ENCODE measurements at regions not wholly inside any gene's neighbourhood (a gene's known extent, or its start where the extent isn't known, plus 50 kb on each side); places are given as distances from the start of the nearest gene placed in this dataset.
A peak's percentile ranks its signal among the peaks of the same experiment; 100 is the strongest.

DNA sequence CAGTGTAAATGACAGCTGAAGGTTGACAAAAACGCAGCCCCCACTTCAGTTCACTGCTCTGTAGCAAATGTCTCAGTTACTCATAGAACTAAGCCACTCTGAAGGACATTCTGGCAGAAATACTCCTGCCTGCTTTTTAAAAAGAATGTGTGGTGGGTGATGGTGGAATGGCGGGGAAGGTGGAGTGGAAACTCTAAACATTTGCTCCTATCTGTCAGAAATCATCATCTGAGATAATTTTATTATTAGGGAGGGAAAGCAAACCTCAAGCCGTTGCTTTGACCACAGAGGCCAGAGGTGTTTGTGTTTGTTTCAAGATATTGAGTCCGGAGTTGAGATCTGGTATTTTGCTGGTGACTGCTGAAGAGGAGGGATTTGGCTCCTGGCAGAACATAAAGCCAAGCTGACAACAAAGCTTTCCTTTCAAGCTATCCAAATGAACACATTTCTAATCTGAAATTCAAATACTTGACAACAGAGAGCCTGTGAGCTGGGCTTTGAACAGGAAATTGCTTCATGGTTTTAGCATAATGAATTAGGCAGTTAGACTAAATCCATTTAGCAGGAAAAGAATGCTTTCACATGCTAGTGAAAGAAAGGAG lies 362.7 kb downstream of the CSNK1G3 start:
- Histone ChIP-seq H3K4me3 (ENCODE audit: low read depth, low read length) (no peak overlapping the region), H3K27me3 (replicated peaks) (no peaks in the 10 kb centered on the region), H3K36me3 (replicated peaks) (no peaks in the 10 kb centered on the region), H3K27ac (no peak overlapping the region)
- TF ChIP-seq, protein P1, sequence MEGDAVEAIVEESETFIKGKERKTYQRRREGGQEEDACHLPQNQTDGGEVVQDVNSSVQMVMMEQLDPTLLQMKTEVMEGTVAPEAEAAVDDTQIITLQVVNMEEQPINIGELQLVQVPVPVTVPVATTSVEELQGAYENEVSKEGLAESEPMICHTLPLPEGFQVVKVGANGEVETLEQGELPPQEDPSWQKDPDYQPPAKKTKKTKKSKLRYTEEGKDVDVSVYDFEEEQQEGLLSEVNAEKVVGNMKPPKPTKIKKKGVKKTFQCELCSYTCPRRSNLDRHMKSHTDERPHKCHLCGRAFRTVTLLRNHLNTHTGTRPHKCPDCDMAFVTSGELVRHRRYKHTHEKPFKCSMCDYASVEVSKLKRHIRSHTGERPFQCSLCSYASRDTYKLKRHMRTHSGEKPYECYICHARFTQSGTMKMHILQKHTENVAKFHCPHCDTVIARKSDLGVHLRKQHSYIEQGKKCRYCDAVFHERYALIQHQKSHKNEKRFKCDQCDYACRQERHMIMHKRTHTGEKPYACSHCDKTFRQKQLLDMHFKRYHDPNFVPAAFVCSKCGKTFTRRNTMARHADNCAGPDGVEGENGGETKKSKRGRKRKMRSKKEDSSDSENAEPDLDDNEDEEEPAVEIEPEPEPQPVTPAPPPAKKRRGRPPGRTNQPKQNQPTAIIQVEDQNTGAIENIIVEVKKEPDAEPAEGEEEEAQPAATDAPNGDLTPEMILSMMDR (IDR thresholded peaks at IDR 0.05; ENCODE audit: low read depth, low read length, missing control alignments): no peak
- in situ Hi-C loops (cut with HindIII; ENCODE audit: low pct_ligation_motif_present, low sequenced_read_pairs): no loop called here
- peak; percentile 49 for DNase-seq

DNA sequence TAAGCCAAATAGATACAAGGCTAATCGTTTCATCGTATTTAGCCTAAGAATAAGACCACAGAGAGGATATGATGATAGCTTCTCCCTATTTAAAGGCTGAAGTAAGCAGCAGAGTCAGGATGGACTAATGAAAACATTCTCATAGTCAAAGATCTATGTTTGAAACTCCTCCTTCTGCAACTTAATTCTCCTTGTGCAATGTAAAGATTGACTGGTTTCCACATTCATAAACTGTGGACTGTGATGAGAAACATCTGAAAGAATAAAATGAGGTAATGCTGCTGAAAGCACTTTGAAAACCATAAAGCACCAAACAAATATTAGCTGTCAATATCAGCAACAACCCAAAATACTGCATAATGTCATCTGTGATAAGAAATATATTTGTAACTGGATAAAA lies 361.9 kb downstream of the CSNK1G3 start:
- Histone ChIP-seq H3K36me3 (replicated peaks) (no peaks in the 10 kb centered on the region), H3K4me3 (ENCODE audit: low read depth, low read length) (no peak overlapping the region), H3K27ac (no peak overlapping the region), H3K27me3 (replicated peaks) (no peaks in the 10 kb centered on the region)
- no peak for DNase-seq
- in situ Hi-C loops (cut with HindIII; ENCODE audit: low pct_ligation_motif_present, low sequenced_read_pairs): no loop called here
- TF ChIP-seq, protein P1 (IDR thresholded peaks at IDR 0.05; ENCODE audit: low read depth, low read length, missing control alignments): no peak

DNA sequence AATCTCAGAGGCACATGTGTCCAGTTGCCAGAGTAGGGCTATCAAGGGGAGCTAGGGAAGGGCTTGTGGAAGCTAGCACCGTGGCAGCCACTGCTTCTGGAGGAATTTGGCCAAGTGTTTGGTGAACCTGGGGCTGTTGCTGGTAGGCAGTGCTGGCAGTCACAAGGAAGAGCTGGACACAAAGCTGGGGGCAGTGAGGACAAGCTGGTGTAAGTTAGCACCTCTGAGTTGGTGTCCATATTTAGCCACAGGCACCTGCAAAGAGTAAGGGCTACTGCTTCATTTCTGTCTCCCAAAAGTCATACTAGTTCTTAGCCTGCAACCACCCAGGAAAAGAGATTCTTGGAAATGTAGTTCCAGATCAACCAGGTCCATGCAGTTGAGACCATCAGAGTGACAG lies 359.4 kb downstream of the CSNK1G3 start:
- TF ChIP-seq, protein P1 (IDR thresholded peaks at IDR 0.05; ENCODE audit: low read depth, low read length, missing control alignments): no peak
- in situ Hi-C loops (cut with HindIII; ENCODE audit: low pct_ligation_motif_present, low sequenced_read_pairs): no loop called here
- Histone ChIP-seq H3K27me3 (replicated peaks) (no peaks in the 10 kb centered on the region), H3K4me3 (ENCODE audit: low read depth, low read length) (no peak overlapping the region), H3K36me3 (replicated peaks) (no peaks in the 10 kb centered on the region), H3K27ac (no peak overlapping the region)
- no peak for DNase-seq

DNA sequence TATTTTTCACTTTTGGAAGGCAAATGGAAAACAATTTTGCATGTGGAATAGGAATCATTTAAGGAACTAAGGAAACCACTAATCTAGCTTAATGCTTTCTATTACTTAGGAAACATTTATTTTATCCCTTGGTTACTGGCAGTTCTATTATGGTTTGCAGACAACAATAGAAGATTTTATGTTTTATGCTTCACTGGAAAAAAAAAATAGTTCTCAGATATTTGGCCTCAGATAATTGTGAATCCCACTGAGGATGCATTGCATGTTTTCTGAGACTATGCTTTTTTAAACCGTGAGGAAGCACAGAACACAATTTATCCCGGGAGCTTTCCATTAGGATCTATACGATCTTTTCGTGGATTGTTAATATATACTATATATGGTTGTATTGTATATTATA lies 356.9 kb downstream of the CSNK1G3 start:
- H3K27me3 ChIP-seq (replicated peaks): no peaks in the 10 kb centered on the region
- no peak overlapping the region for H3K4me3 ChIP-seq (ENCODE audit: low read depth, low read length)
- DNase-seq: no peak
- in situ Hi-C loops (cut with HindIII; ENCODE audit: low pct_ligation_motif_present, low sequenced_read_pairs): no loop called here
- H3K36me3 ChIP-seq (replicated peaks): no peaks in the 10 kb centered on the region
- TF ChIP-seq, protein P1 (IDR thresholded peaks at IDR 0.05; ENCODE audit: low read depth, low read length, missing control alignments): no peak
- no peak overlapping the region for H3K27ac ChIP-seq

DNA sequence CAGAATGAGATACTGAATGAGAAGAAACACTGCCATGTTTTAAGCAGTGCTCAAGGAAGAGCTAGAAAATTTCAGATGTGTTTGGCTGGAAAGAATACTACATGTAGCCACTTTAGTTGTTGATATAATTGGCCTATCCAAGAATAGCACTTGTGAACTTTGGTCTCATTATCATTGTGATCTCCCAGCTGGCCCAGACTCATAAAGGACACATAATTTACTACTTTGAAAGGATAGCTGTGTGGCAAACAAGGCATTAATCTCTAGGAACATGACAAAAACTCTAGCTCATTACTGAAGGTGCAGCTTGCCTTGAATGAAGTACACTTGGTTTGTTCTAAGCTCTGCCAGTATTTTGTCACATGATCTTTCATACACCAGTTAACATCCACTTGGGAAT lies 356.3 kb downstream of the CSNK1G3 start:
- no peak overlapping the region for H3K4me3 ChIP-seq (ENCODE audit: low read depth, low read length)
- DNase-seq: no peak
- TF ChIP-seq, protein P1 (IDR thresholded peaks at IDR 0.05; ENCODE audit: low read depth, low read length, missing control alignments): no peak
- H3K27me3 ChIP-seq (replicated peaks): no peaks in the 10 kb centered on the region
- in situ Hi-C loops (cut with HindIII; ENCODE audit: low pct_ligation_motif_present, low sequenced_read_pairs): no loop called here
- H3K27ac ChIP-seq: no peak overlapping the region
- no peaks in the 10 kb centered on the region for H3K36me3 ChIP-seq (replicated peaks)

DNA sequence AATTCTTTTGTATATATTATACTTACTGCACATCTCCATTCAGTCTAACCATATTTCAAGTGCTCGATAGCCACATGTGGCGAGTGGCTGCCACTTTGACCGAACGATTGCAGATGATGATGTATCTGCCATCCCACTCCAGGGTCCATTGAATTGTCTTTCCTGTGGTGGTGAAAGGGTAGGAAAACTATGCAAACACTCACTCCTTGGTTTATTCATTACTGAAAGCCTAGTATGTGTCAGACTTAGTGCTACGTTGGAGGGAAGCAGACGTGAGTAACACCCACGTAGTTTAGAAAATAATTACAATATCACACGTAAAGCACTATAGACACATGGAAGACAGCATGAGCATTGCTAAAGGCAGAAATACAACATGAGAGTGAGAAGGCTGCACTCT lies 353.7 kb downstream of the CSNK1G3 start:
- no peak overlapping the region for H3K4me3 ChIP-seq (ENCODE audit: low read depth, low read length)

More for the DNA sequence above, 353.7 kb downstream of the CSNK1G3 start:
- H3K27ac ChIP-seq: no peak overlapping the region
- in situ Hi-C loops (cut with HindIII; ENCODE audit: low pct_ligation_motif_present, low sequenced_read_pairs): no loop called here
- no peaks in the 10 kb centered on the region for H3K36me3 ChIP-seq (replicated peaks)
- H3K27me3 ChIP-seq (replicated peaks): no peaks in the 10 kb centered on the region
- TF ChIP-seq, protein P1 (IDR thresholded peaks at IDR 0.05; ENCODE audit: low read depth, low read length, missing control alignments): no peak
- DNase-seq: no peak
